A549 (cell line): ENCODE measurements at regions not wholly inside any gene's neighbourhood (a gene's known extent, or its start where the extent isn't known, plus 50 kb on each side); places are given as distances from the start of the nearest gene placed in this dataset.

ENCODE experiments used
- ATAC-seq, 2 experiments: fragments of 200-7000 bp in 1 of 2; fragments of >200 bp in 1 of 2; cut with Nextera tagmentation in 1 of 2; cut with Tn5 transposase in 1 of 2; 3 replicates each; pipeline versions ENCODE4 v1.8.0 to v1.9.1; 2018 to 2020; ENCODE audit warnings: mild to moderate bottlenecking in 1 of 2, moderate library complexity in 1 of 2
- CTCF ChIA-PET: fragments of 300-600 bp; sonication (Branson Sonifier 250); formaldehyde crosslinking; extraction: SDS; loops from one replicate; lab custom pipeline; 2021; ENCODE audit warnings: antibody characterized with exemption, inconsistent platforms; lab: Yijun Ruan, JAX
- POLR2A ChIA-PET: fragments of 350-600 bp; formaldehyde crosslinking; extraction: SDS; loops from one replicate; lab custom pipeline; 2021; ENCODE audit warnings: antibody characterized with exemption, inconsistent platforms; lab: Yijun Ruan, JAX
- DNase-seq, 2 experiments: peaks; one replicate each; pipeline versions ENCODE4 v3.0.0 to v3.0.0-alpha.2; 2011 to 2016; ENCODE audit warnings: low read depth in 1 of 2, low spot score in 1 of 2
- FAIRE-seq: peaks from 2 replicates; lab custom pipeline; 2011; peaks lifted over from hg19 to GRCh38; lab: Jason Lieb, UNC
- H3K27ac ChIP-seq, 2 experiments: fragments of >200 bp; sonication (Bioruptor Twin); formaldehyde crosslinking; 3 replicates each; pipeline ENCODE4 v1.5.1; 2016 to 2017
- H3K4me1 ChIP-seq: fragments of >200 bp; sonication (Bioruptor Twin); formaldehyde crosslinking; 3 replicates; pipeline ENCODE4 v1.6.1; 2016
- H3K4me2 ChIP-seq: fragments of >200 bp; sonication (Bioruptor Twin); formaldehyde crosslinking; 3 replicates; pipeline ENCODE4 v1.6.1; 2016
- H3K4me3 ChIP-seq: fragments of >200 bp; sonication (Bioruptor Twin); formaldehyde crosslinking; 3 replicates; pipeline ENCODE4 v1.5.1; 2016
- H3K9me3 ChIP-seq: fragments of >200 bp; sonication (Bioruptor Twin); formaldehyde crosslinking; 3 replicates; pipeline ENCODE4 v1.6.1; 2016
- ATOH8 ChIP-seq: fragments of 250-450 bp; sonication (Bioruptor Pico); IDR thresholded peaks from 2 replicates; pipeline ENCODE4 v1.5.0; 2020; ENCODE audit warnings: low read depth, mild to moderate bottlenecking, moderate library complexity
- BCL3 ChIP-seq: fragments of >200 bp; sonication (Bioruptor Twin); formaldehyde crosslinking; IDR thresholded peaks from 3 replicates; pipeline ENCODE4 v1.6.1; 2016
- CBX8 ChIP-seq: fragments of 200-600 bp; sonication (generic); IDR thresholded peaks from 2 replicates; pipeline ENCODE4 v1.6.1; 2016
- CHD4 ChIP-seq: fragments of 200-600 bp; sonication (generic); IDR thresholded peaks from 2 replicates; pipeline ENCODE4 v1.6.1; 2016; ENCODE audit warnings: antibody characterized with exemption, mild to moderate bottlenecking, borderline replicate concordance
- CTCF ChIP-seq: fragments of >200 bp; sonication (Bioruptor Twin); formaldehyde crosslinking; IDR thresholded peaks from 3 replicates; pipeline ENCODE4 v1.5.1; 2016
- E2F6 ChIP-seq: IDR thresholded peaks from 2 replicates; pipeline ENCODE4 v1.6.1; 2012; ENCODE audit warnings: low read depth, borderline replicate concordance
- GATA3 ChIP-seq: IDR thresholded peaks from 2 replicates; pipeline ENCODE4 v1.6.1; 2012; ENCODE audit warnings: borderline replicate concordance
- HDAC2 ChIP-seq: fragments of 200-600 bp; sonication (generic); IDR thresholded peaks from 2 replicates; pipeline ENCODE4 v1.6.1; 2016
- HES2 ChIP-seq: fragments of >200 bp; sonication (Bioruptor Twin); formaldehyde crosslinking; IDR thresholded peaks from 2 replicates; pipeline ENCODE4 v1.6.1; 2016
- HOXB13 ChIP-seq: fragments of 250-450 bp; sonication (Bioruptor Pico); IDR thresholded peaks from 2 replicates; pipeline ENCODE4 v1.5.0; 2020; ENCODE audit warnings: low read depth, mild to moderate bottlenecking, moderate library complexity
- JUN ChIP-seq, 2 experiments: fragments of >200 bp; sonication (Bioruptor Twin); formaldehyde crosslinking; IDR thresholded peaks; 2 replicates in 1 of 2; 3 replicates in 1 of 2; pipeline ENCODE4 v1.6.1; 2016 to 2017
- KDM5A ChIP-seq: fragments of 200-600 bp; sonication (generic); IDR thresholded peaks from 2 replicates; pipeline ENCODE4 v1.6.1; 2016; ENCODE audit warnings: antibody characterized with exemption, mild to moderate bottlenecking
- MAFK ChIP-seq: fragments of 450-650 bp; IDR thresholded peaks from 2 replicates; pipeline ENCODE4 v1.6.1; 2014; ENCODE audit not compliant: partially characterized antibody
- MAZ ChIP-seq: fragments of 150-350 bp; IDR thresholded peaks from 2 replicates; pipeline ENCODE4 v1.6.1; 2014; ENCODE audit warnings: antibody characterized with exemption, low read depth, low read length, borderline replicate concordance
- MYC ChIP-seq: IDR thresholded peaks from 2 replicates; pipeline ENCODE4 v1.6.1; 2012; ENCODE audit warnings: mild to moderate bottlenecking, inconsistent platforms, low read length, improper control_type of control experiment, borderline replicate concordance
- RCOR1 ChIP-seq: fragments of 150-350 bp; IDR thresholded peaks from 2 replicates; pipeline ENCODE4 v1.6.1; 2014; ENCODE audit warnings: antibody characterized with exemption, low read length, low read depth
- REST ChIP-seq: fragments of 200-600 bp; sonication (generic); IDR thresholded peaks from 2 replicates; pipeline ENCODE4 v1.6.1; 2016; ENCODE audit warnings: antibody characterized with exemption, mild to moderate bottlenecking, moderate library complexity
- SREBF2 ChIP-seq: fragments of 450-650 bp; IDR thresholded peaks from 2 replicates; pipeline ENCODE4 v1.6.1; 2014; ENCODE audit warnings: mild to moderate bottlenecking, moderate library complexity
- ZC3H11A ChIP-seq: fragments of 450-650 bp; IDR thresholded peaks from 2 replicates; pipeline ENCODE4 v1.6.1; 2014; ENCODE audit warnings: antibody characterized with exemption, mild to moderate bottlenecking
- WGBS: methylation state at CpG from one replicate; pipeline ENCODE4 v1.1.6; 2017; ENCODE audit errors: missing lambda C conversion rate; 5-methylcytosine and 5-hydroxymethylcytosine counted together

GRCh38 chr11:112336356-112336886 lies 75.8 kb upstream of the PLET1 start (continued):
- TF ChIP-seq BCL3: no peak
- TF ChIP-seq ZC3H11A: no peak

- ChIA-PET POLR2A (no interaction called here), CTCF (no interaction called here)
- Histone ChIP-seq H3K27ac (no peak overlapping the region), H3K4me3 (no peak overlapping the region), H3K9me3 (no peaks in the 10 kb centered on the region), H3K4me2 (no peak overlapping the region), H3K4me1 (no peaks in the 10 kb centered on the region)
- FAIRE-seq (no peak), ATAC-seq (no peak), DNase-seq (no peak)
- TF ChIP-seq MAFK: no peak
- TF ChIP-seq CTCF: no peak
- no peak for TF ChIP-seq ATOH8
- no peak for TF ChIP-seq KDM5A
- no peak for TF ChIP-seq MYC
- no peak for TF ChIP-seq REST
- no peak for TF ChIP-seq RCOR1
- TF ChIP-seq CHD4: no peak
- TF ChIP-seq HDAC2: no peak
- 11% methylated on average over 2 of the region's 2 CpGs for WGBS
Measured at GRCh38 chr11:112339566-112339965, 78.9 kb upstream of the PLET1 start.

GRCh38 chr11:112343368-112344039 lies 82.8 kb upstream of the PLET1 start:
- 68% methylated on average over 5 of the region's 6 CpGs for WGBS
- POLR2A ChIA-PET: no interaction called here
- no peak for ATAC-seq
- FAIRE-seq: no peak
- Histone ChIP-seq H3K27ac (no peak overlapping the region), H3K4me3 (no peak overlapping the region), H3K4me2 (no peak overlapping the region), H3K4me1 (no peaks in the 10 kb centered on the region), H3K9me3 (no peaks in the 10 kb centered on the region)
- no peak for DNase-seq
- no peak for TF ChIP-seq HOXB13
- TF ChIP-seq CBX8: no peak
- TF ChIP-seq CTCF: no peak
- TF ChIP-seq MAZ: no peak
- TF ChIP-seq SREBF2: no peak
- no peak for TF ChIP-seq E2F6
- TF ChIP-seq GATA3: no peak
- no peak for TF ChIP-seq HES2
- TF ChIP-seq JUN (IDR thresholded peaks at IDR 0.05): no peak
- no peak for TF ChIP-seq HDAC2
- CTCF ChIA-PET: no interaction called here
